G401 (cell line): ENCODE measurements at regions not wholly inside any gene's neighbourhood (a gene's known extent, or its start where the extent isn't known, plus 50 kb on each side); places are given as distances from the start of the nearest gene placed in this dataset.
"Not testable (repeated sequence)": the region's sequence is repeated elsewhere in the genome, so short reads cannot be mapped to it uniquely, and the experiment has no call there.

ENCODE experiments used
- DNase-seq: peaks from one replicate; pipeline ENCODE4 v3.0.0-alpha.2; 2015; ENCODE audit warnings: low spot score
- in situ Hi-C: cut with HindIII; loops from 2 replicates; pipeline ENCODE4 v1.10.0; 2016; ENCODE audit warnings: low sequenced_read_pairs, mixed read lengths

- in situ Hi-C loops, DNase-seq: not testable (repeated sequence)
Measured at GRCh38 chr19:20260738-20261137, 93.7 kb downstream of the ZNF486 start.

- no peak for DNase-seq
Measured at GRCh38 chr19:20259615-20260014, 92.6 kb downstream of the ZNF486 start.

DNA sequence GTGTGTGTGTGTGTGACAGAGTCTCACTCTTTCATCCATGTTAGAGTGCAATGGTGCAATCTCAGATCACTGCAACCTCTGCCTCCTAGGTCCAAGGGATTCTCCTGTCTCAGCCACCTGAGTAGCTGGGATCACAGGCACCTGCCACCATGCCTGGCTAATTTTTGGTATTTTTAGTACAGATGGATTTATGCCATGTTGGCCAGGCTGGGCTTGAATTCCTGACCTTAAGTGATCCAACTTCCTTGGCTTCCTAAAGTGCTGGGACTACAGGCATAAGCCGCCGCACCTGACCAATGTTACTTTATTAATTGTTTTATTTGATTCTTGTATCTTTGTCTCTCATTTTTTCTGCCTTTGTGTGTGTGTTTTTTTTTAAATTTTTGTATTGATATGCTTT lies 89.6 kb downstream of the ZNF486 start:
- in situ Hi-C loops, result no loop called here
- DNase-seq, result no peak

More at GRCh38 chr19:20259615-20260014, 92.6 kb downstream of the ZNF486 start:
- in situ Hi-C loops, result no loop called here

DNA sequence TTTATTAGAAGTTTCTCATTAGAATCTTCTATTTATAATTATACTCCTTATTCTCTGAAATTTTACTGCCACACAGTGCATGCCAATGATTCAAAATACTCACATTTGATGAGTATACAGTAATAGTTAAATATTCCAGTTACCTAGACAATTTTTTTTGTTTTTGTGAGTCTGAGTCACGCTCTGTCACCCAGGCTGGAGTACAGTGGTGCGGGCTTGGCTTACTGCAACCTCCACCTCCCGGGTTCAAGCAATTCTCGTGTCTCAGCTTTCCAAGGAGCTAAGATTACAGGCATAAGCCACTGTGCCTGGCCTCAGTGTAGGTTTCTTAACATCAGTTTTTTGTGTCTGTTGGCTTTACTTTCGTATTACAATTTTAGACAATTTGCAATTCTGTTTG lies 87.1 kb downstream of the ZNF486 start:
- in situ Hi-C loops, result no loop called here
- DNase-seq, result no peak

GRCh38 chr19:20252613-20253012 lies 85.6 kb downstream of the ZNF486 start:
- DNase-seq, result no peak
- in situ Hi-C loops, result no loop called here

DNA sequence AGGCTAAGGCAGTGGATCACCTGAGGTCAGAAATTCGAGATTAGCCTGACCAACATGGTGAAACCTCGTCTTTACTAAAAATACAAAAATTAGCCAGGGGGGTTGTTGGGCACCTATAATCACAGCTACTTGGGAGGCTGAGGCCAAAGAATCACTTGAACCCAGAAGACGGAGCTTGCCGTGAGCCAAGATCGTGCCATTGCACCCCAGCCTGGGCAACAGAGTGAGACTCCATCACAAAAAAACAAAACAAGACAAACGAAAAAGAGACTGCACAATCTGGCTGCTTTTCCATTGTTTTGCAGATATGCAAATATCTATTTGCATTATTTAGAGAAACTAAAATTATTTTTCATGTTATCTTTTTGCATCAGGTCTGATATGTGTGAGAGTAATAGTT lies 83.6 kb downstream of the ZNF486 start:
- no peak for DNase-seq
- in situ Hi-C loops, result no loop called here

DNA sequence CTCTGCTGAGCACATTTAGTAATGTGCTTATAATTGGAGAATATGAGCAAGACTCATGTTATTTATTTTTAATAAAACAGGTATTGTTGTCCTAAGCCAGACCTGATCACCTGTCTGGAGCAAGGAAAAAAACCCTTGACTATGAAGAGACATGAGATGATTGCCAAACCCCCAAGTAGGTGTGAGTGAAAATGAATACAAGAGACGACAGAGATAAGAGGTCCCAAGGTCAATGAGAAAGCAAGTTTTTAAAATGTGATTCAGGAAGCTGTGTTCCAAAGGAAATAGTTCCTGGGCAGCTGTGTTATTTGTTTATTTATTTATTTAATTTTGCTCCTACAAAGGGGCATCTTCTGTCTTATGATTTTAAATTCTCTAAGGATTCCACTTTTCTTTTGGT lies 83.1 kb downstream of the ZNF486 start:
- in situ Hi-C loops, result no loop called here
- no peak for DNase-seq
